Activated naive CD8-positive, alpha-beta T cell treated with anti-CD3 and anti-CD28 coated beads, Interleukin-2, amount 50 U/mL, for 24 hours (primary cell): ENCODE measurements at regions not wholly inside any gene's neighbourhood (a gene's known extent, or its start where the extent isn't known, plus 50 kb on each side); places are given as distances from the start of the nearest gene placed in this dataset.

Source experiments
- ATAC-seq: fragments of 150-1000 bp; cut with Tn5 transposase; one replicate; pipeline ENCODE4 v1.10.0; 2021
- DNase-seq: peaks from one replicate; pipeline ENCODE4 v3.0.0; 2021
- H3K27ac Mint-ChIP-seq: one replicate; pipeline ENCODE4 v1.8.0; 2021; ENCODE audit warnings: mild to moderate bottlenecking, mixed read lengths
- H3K27me3 Mint-ChIP-seq: one replicate; pipeline ENCODE4 v1.8.0; 2021; ENCODE audit warnings: mixed read lengths
- H3K36me3 Mint-ChIP-seq: one replicate; pipeline ENCODE4 v1.8.0; 2021; ENCODE audit warnings: low read depth, mixed read lengths
- H3K4me1 Mint-ChIP-seq: one replicate; pipeline ENCODE4 v1.8.0; 2021; ENCODE audit warnings: mixed read lengths
- H3K4me3 Mint-ChIP-seq: one replicate; pipeline ENCODE4 v1.8.0; 2021; ENCODE audit warnings: mild to moderate bottlenecking, moderate library complexity, mixed read lengths
- H3K9me3 Mint-ChIP-seq: one replicate; pipeline ENCODE4 v1.8.0; 2021; ENCODE audit warnings: mixed read lengths

- Mint-ChIP-seq H3K27me3 (peaks cover 12% of the 10 kb centered on the region), H3K4me1 (peaks cover 5% of the 10 kb centered on the region), H3K9me3 (no peaks in the 10 kb centered on the region), H3K4me3 (no peak overlapping the region), H3K36me3 (no peaks in the 10 kb centered on the region), H3K27ac (no peak overlapping the region)
- no peak for DNase-seq
- ATAC-seq: no peak
These were observed 136.8 kb downstream of the ESM1 start for GRCh38 chr5:54848581-54848980.

DNA sequence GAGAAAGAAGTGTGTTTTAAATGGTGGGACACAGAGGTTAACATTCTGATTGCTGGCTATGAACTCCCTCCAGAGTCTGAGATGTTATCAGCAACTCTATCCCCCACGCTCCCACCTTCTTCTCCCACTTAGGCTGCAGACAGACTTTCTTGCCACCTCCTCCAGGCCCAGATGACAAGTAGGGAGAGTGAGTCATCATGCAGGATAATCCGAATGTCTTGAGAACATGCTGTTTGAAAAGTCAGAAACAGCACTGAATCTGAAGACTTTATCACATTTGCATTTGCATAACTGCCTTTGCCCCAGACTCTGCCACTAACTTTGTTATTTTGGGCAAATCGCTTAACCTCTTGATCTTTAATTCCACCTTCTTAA, 139.8 kb downstream of the ESM1 start:
- Mint-ChIP-seq H3K36me3 (no peaks in the 10 kb centered on the region), H3K4me1 (peaks cover 5% of the 10 kb centered on the region), H3K27me3 (peaks cover 5% of the 10 kb centered on the region), H3K4me3 (no peak overlapping the region), H3K9me3 (no peaks in the 10 kb centered on the region), H3K27ac (no peak overlapping the region)
- ATAC-seq (no peak), DNase-seq (no peak)

DNA sequence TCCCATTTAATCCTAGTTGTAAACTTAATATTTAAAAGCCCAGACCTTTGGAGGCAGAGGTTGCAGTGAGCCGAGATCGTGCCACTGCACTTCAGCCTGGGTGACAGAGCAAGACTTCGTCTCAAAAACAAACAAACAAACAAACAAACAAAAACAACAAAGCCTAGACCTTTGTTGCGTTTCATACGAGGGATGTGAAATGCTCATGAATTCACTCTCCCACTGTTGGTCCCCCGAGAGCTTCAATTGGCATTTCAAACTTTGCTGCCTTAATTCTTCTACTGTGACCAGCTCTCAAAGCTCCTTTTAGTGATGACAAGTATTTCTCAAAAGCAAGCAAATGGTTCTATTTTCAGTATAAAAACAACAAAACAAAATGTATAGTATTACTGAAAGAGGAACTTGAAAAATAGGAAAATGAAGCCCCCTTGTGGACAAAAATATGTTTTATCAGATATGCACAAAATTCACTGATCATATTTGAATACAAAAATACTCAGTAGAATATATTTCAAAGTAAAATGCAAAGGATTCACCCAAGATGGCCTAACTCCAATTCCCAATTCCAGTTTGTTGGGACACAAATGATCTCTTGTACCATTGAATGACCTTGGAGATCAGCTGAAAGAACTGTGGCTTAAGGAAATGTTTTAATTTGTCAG, 140.4 kb downstream of the ESM1 start:
- H3K27me3 Mint-ChIP-seq: peaks cover 2% of the 10 kb centered on the region
- no peak overlapping the region for H3K27ac Mint-ChIP-seq
- DNase-seq (no peak), ATAC-seq (no peak)
- H3K36me3 Mint-ChIP-seq: no peaks in the 10 kb centered on the region
- H3K9me3 Mint-ChIP-seq: no peaks in the 10 kb centered on the region
- peaks cover 8% of the 10 kb centered on the region for H3K4me1 Mint-ChIP-seq
- H3K4me3 Mint-ChIP-seq: no peak overlapping the region

- Mint-ChIP-seq H3K4me1 (peaks cover 14% of the 10 kb centered on the region), H3K4me3 (no peak overlapping the region), H3K27ac (no peak overlapping the region), H3K27me3 (peaks cover 2% of the 10 kb centered on the region), H3K36me3 (no peaks in the 10 kb centered on the region), H3K9me3 (no peaks in the 10 kb centered on the region)
- no peak for ATAC-seq
- DNase-seq: no peak
These were observed 141.1 kb downstream of the ESM1 start for GRCh38 chr5:54844266-54844665.

GRCh38 chr5:54841481-54841880, 143.9 kb downstream of the ESM1 start:
- Mint-ChIP-seq H3K4me3 (no peak overlapping the region), H3K4me1 (peaks cover 19% of the 10 kb centered on the region)
- DNase-seq: no peak

DNA sequence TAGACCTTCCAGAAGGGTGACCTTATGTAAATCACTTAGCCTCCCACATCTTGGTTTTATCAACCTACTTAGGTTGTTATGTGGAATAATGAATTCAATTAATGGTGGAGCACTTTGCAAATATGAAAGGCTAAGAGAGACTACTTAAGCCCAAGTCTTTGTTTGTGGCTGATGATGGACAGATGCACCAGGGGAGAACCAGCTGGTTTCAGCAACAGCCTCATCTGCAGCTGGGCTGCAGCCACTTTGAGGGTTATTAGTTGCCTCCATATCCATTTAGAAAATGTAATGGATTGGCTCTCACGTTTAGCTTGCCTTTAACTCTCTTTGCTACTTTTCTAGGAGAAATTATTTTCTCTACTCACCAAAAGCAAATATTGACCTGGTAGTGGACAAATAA, 146.6 kb downstream of the ESM1 start:
- no peaks in the 10 kb centered on the region for H3K36me3 Mint-ChIP-seq
- DNase-seq: no peak
- H3K9me3 Mint-ChIP-seq: no peaks in the 10 kb centered on the region
- no peak for ATAC-seq
- H3K27ac Mint-ChIP-seq: no peak overlapping the region
- H3K4me3 Mint-ChIP-seq: no peak overlapping the region
- no peaks in the 10 kb centered on the region for H3K27me3 Mint-ChIP-seq
- peaks cover 17% of the 10 kb centered on the region for H3K4me1 Mint-ChIP-seq

More at GRCh38 chr5:54841481-54841880, 143.9 kb downstream of the ESM1 start:
- ATAC-seq: no peak
- Mint-ChIP-seq H3K9me3 (no peaks in the 10 kb centered on the region), H3K27me3 (no peaks in the 10 kb centered on the region), H3K36me3 (no peaks in the 10 kb centered on the region), H3K27ac (no peak overlapping the region)

GRCh38 chr5:54837981-54838380, 147.4 kb downstream of the ESM1 start:
- Mint-ChIP-seq H3K4me3 (no peak overlapping the region), H3K9me3 (no peaks in the 10 kb centered on the region)

DNA sequence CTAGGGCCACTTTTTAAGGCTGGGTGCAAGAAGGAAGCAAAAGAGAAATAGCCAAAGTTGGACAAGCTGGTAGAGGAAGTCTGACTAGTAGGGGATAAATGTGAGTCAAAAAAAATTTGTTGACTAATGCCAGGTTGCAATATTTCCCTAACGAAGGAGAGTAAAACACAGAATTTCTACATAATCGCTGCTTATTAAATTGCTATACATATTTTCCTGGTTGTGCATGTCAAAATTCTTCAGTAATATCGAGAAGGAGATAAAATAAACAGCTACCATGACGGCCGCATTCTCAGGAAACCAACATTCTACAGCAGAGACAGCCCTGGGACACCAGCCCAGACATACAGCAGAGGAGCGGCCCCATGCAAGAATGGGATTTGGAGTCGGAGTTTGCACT, 148.3 kb downstream of the ESM1 start:
- Mint-ChIP-seq H3K9me3 (no peaks in the 10 kb centered on the region), H3K4me1 (peaks cover 25% of the 10 kb centered on the region), H3K36me3 (no peaks in the 10 kb centered on the region), H3K27ac (no peak overlapping the region), H3K4me3 (no peak overlapping the region), H3K27me3 (no peaks in the 10 kb centered on the region)
- ATAC-seq (no peak), DNase-seq (no peak)

More at GRCh38 chr5:54837981-54838380, 147.4 kb downstream of the ESM1 start:
- ATAC-seq (no peak), DNase-seq (no peak)
- peaks cover 22% of the 10 kb centered on the region for H3K4me1 Mint-ChIP-seq
- no peak overlapping the region for H3K27ac Mint-ChIP-seq
- no peaks in the 10 kb centered on the region for H3K27me3 Mint-ChIP-seq
- no peaks in the 10 kb centered on the region for H3K36me3 Mint-ChIP-seq

DNA sequence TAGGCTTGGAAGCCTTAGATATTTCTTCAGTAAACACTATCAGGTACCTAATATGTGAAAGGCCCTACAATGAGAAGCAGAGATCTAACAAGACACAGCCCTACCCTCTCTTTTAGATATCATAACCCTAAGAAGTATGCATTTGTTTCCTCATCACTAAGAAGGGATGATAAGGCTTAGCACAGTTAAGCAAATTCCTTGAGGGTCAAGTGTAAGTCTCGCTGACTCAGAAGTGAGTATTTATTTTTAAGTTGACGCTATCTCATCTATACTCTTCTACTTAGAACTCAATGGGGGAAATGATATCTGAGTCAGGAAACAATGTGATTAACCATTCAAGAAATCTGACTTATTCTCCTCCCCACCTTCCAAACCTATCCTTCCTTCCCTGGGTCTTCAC, 149.7 kb downstream of the ESM1 start:
- no peaks in the 10 kb centered on the region for H3K27me3 Mint-ChIP-seq

DNA sequence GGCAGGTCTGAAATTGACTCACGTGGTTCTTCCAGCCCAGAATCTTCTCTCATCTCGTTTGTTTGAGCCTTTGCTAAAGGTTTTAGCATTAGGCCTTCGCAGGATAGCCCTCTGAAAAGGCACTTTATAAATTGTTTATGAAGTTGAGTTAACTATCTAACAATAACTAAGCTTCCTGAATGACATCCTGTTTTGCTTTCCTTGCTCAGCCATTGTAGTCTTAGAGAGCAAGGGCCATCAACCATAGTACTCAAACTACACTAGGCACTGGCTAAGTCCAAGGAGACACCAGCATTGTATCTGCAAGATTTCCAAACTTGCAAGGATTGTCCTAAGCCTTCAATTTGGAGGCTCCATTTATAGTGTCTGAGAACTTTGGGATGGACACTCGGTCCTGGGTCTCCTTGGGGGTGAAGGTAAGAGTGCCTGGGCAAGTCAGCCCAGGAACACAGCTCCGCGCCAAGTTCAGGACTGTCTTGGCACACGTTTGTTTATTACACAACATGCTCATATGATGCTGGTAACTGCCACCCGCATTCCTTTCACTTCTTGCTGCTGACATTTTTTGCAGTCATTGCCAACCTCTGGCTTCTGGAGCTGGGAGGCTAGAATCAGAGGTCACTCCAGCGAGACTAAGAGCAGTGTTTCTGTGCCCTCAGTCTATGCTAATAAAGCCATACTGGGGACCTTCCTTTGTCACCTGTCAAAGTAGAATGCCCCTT, 151.1 kb downstream of the ESM1 start:
- DNase-seq (no peak), ATAC-seq (no peak)
- Mint-ChIP-seq H3K9me3 (no peaks in the 10 kb centered on the region), H3K4me3 (no peak overlapping the region), H3K27ac (no peak overlapping the region), H3K36me3 (no peaks in the 10 kb centered on the region), H3K4me1 (peaks cover 15% of the 10 kb centered on the region), H3K27me3 (peaks cover 3% of the 10 kb centered on the region)

More for the DNA sequence above, 149.7 kb downstream of the ESM1 start:
- Mint-ChIP-seq H3K36me3 (no peaks in the 10 kb centered on the region), H3K27ac (no peak overlapping the region), H3K4me3 (no peak overlapping the region), H3K4me1 (peaks cover 25% of the 10 kb centered on the region), H3K9me3 (no peaks in the 10 kb centered on the region)
- ATAC-seq (no peak), DNase-seq (no peak)

DNA sequence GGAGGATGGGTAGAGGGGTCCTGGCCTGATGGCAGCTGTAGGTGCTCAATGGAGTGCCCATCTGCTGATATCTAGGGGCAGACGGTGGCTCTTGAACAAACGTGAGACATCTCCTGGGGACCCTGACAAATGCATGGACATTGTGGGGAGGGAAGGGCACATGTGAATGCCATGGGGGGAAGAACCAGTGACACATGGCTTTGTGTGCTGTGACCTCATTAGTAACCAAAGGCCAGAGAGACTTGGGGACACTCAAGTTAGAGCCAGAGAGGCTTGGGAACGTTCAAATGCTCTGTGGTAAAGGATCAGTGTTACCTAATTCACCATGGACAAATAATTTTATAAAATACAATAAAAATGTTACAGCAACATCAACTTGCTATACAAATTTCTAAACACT, 151.8 kb downstream of the ESM1 start:
- Mint-ChIP-seq H3K27ac (no peak overlapping the region), H3K9me3 (no peaks in the 10 kb centered on the region), H3K27me3 (peaks cover 3% of the 10 kb centered on the region), H3K4me3 (no peak overlapping the region), H3K4me1 (peaks cover 13% of the 10 kb centered on the region), H3K36me3 (no peaks in the 10 kb centered on the region)
- DNase-seq (no peak), ATAC-seq (no peak)

DNA sequence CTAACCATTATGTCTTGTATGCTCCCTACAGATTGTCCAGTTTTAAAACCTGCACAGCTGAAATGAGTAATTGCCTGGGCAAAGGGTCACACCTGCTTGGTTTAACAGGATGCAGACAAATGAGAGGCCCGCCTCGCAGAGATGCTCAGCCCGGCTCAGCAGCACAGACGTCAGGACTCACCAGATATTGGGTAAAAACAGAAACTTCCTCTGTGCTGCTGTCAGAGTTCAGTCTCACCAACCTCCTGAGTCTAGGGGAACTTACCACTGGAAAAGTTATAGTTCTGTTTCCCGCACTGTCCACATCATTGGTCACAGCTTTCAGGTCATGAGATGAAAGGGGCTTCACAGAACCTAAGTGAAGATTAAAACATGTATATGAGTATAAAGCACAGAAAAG, 152.5 kb downstream of the ESM1 start:
- H3K36me3 Mint-ChIP-seq: no peaks in the 10 kb centered on the region
- H3K9me3 Mint-ChIP-seq: no peaks in the 10 kb centered on the region
- ATAC-seq (no peak), DNase-seq (no peak)
- no peak overlapping the region for H3K27ac Mint-ChIP-seq
- peaks cover 11% of the 10 kb centered on the region for H3K4me1 Mint-ChIP-seq
- H3K4me3 Mint-ChIP-seq: no peak overlapping the region
- H3K27me3 Mint-ChIP-seq: peaks cover 3% of the 10 kb centered on the region

- no peak for ATAC-seq
- Mint-ChIP-seq H3K36me3 (no peaks in the 10 kb centered on the region), H3K4me3 (no peak overlapping the region), H3K27me3 (peaks cover 3% of the 10 kb centered on the region), H3K9me3 (no peaks in the 10 kb centered on the region), H3K27ac (no peak overlapping the region), H3K4me1 (peaks cover 11% of the 10 kb centered on the region)
- DNase-seq: no peak
These were observed 153.3 kb downstream of the ESM1 start for GRCh38 chr5:54832045-54832444.

- ATAC-seq (no peak), DNase-seq (no peak)
- Mint-ChIP-seq H3K27ac (no peak overlapping the region), H3K9me3 (no peaks in the 10 kb centered on the region), H3K4me1 (peaks cover 11% of the 10 kb centered on the region), H3K4me3 (no peak overlapping the region), H3K27me3 (peaks cover 3% of the 10 kb centered on the region), H3K36me3 (no peaks in the 10 kb centered on the region)
These were observed 154.2 kb downstream of the ESM1 start for GRCh38 chr5:54831233-54831632.

DNA sequence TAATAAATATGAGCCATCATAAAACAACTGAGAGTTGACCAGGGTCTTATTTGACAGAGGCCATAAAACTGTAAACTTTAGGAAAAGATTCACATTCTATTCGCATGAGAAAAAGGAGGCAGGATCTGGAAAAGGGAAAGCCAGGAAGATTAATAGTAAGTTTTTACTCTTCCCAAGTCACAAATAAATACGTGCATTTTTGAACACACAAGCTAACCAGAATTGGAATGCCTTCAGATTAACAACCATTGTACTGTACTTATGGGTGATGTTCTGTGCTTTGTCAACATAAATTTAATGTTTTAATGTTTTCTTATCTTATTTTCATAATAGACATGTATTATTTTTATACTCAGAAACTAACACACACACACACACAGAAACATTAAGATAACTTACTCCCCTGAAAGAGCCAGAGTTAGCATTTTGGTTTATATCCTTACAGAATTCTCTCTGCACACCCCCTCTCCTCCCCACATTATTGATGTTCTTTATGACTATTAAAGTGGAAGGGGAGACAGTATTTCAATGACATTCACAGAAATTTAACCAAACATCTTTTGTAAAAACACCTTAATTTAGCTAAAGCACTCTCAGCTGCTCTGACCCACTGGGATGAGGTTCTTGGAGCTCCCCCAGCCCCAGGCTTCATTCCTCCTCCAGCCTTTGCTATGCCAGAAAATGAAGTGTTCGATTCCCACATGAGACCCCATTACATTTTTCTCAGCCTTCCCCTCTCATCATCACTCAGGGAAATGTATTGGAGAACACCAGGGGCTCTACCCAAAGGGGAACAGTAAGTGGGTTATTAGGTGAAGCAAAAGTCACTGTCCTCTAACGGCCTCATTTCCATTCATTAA, 155.5 kb downstream of the ESM1 start:
- H3K9me3 Mint-ChIP-seq: no peaks in the 10 kb centered on the region
- no peak overlapping the region for H3K4me3 Mint-ChIP-seq
- H3K36me3 Mint-ChIP-seq: no peaks in the 10 kb centered on the region
- ATAC-seq: no peak
- peaks cover 3% of the 10 kb centered on the region for H3K27me3 Mint-ChIP-seq
- no peak overlapping the region for H3K27ac Mint-ChIP-seq
- no peak for DNase-seq
- peaks cover 11% of the 10 kb centered on the region for H3K4me1 Mint-ChIP-seq
